Central memory CD8-positive, alpha-beta T cell (primary cell): ENCODE measurements at regions not wholly inside any gene's neighbourhood (a gene's known extent, or its start where the extent isn't known, plus 50 kb on each side); places are given as distances from the start of the nearest gene placed in this dataset.

ENCODE experiments used
- ATAC-seq: fragments of 150-1000 bp; cut with Tn5 transposase; replicated peaks from 2 replicates; pipeline ENCODE4 v1.10.0; 2022; ENCODE audit warnings: mild to moderate bottlenecking, moderate FRiP score, moderate number of reproducible peaks; ENCODE audit not compliant: poor library complexity, severe bottlenecking; ENCODE audit errors: extremely low read depth
- DNase-seq, 2 donors: peaks; one replicate each; pipeline ENCODE4 v3.0.0; 2021; ENCODE audit warnings: low spot score in 2 of 2
- H3K27ac Mint-ChIP-seq: one replicate; pipeline ENCODE4 v1.8.0; 2022; ENCODE audit warnings: low read depth, mild to moderate bottlenecking, moderate library complexity, mixed read lengths
- H3K27me3 Mint-ChIP-seq: one replicate; pipeline ENCODE4 v1.8.0; 2022; ENCODE audit warnings: mixed read lengths
- H3K36me3 Mint-ChIP-seq: one replicate; pipeline ENCODE4 v1.8.0; 2022; ENCODE audit warnings: mild to moderate bottlenecking, moderate library complexity, mixed read lengths; ENCODE audit not compliant: insufficient read depth
- H3K4me1 Mint-ChIP-seq: one replicate; pipeline ENCODE4 v1.8.0; 2022; ENCODE audit warnings: mixed read lengths
- H3K4me3 Mint-ChIP-seq: one replicate; pipeline ENCODE4 v1.8.0; 2022; ENCODE audit warnings: mild to moderate bottlenecking, moderate library complexity, mixed read lengths
- H3K9me3 Mint-ChIP-seq: one replicate; pipeline ENCODE4 v1.8.0; 2022; ENCODE audit warnings: mixed read lengths

- Mint-ChIP-seq H3K36me3 (peaks cover 2% of the 10 kb centered on the region), H3K4me1 (peaks cover 8% of the 10 kb centered on the region), H3K27ac (no peak overlapping the region), H3K4me3 (no peak overlapping the region), H3K9me3 (peaks cover 13% of the 10 kb centered on the region), H3K27me3 (peaks cover 50% of the 10 kb centered on the region)
- ATAC-seq (no peak), DNase-seq (no peak)
Observed at GRCh38 chr1:217140041-217140901, 417.0 kb upstream of the ESRRG start.

- ATAC-seq: no peak
- Mint-ChIP-seq H3K36me3 (peaks cover 2% of the 10 kb centered on the region), H3K4me1 (peaks cover 8% of the 10 kb centered on the region), H3K9me3 (peaks cover 7% of the 10 kb centered on the region), H3K27me3 (peaks cover 57% of the 10 kb centered on the region), H3K4me3 (no peak overlapping the region), H3K27ac (no peak overlapping the region)
- DNase-seq: no peak
Observed at GRCh38 chr1:217139513-217139912, 416.3 kb upstream of the ESRRG start.

GRCh38 chr1:217138799-217139466 lies 415.7 kb upstream of the ESRRG start:
- H3K4me1 Mint-ChIP-seq: peaks cover 8% of the 10 kb centered on the region
- peaks cover 62% of the 10 kb centered on the region for H3K27me3 Mint-ChIP-seq
- peaks cover 2% of the 10 kb centered on the region for H3K36me3 Mint-ChIP-seq
- peaks cover 7% of the 10 kb centered on the region for H3K9me3 Mint-ChIP-seq
- ATAC-seq (no peak), DNase-seq (no peak)
- no peak overlapping the region for H3K27ac Mint-ChIP-seq
- H3K4me3 Mint-ChIP-seq: no peak overlapping the region

GRCh38 chr1:217138173-217138765 lies 415.0 kb upstream of the ESRRG start:
- DNase-seq (no peak), ATAC-seq (no peak)
- no peak overlapping the region for H3K4me3 Mint-ChIP-seq
- peaks cover 67% of the 10 kb centered on the region for H3K27me3 Mint-ChIP-seq
- H3K4me1 Mint-ChIP-seq: peaks cover 8% of the 10 kb centered on the region
- no peak overlapping the region for H3K27ac Mint-ChIP-seq
- H3K9me3 Mint-ChIP-seq: peaks cover 13% of the 10 kb centered on the region
- H3K36me3 Mint-ChIP-seq: peaks cover 2% of the 10 kb centered on the region

- ATAC-seq (no peak), DNase-seq (no peak)
- peaks cover 67% of the 10 kb centered on the region for H3K27me3 Mint-ChIP-seq
- peaks cover 8% of the 10 kb centered on the region for H3K4me1 Mint-ChIP-seq
- H3K9me3 Mint-ChIP-seq: peaks cover 13% of the 10 kb centered on the region
- no peak overlapping the region for H3K4me3 Mint-ChIP-seq
- peaks cover 2% of the 10 kb centered on the region for H3K36me3 Mint-ChIP-seq
- H3K27ac Mint-ChIP-seq: no peak overlapping the region
Observed at GRCh38 chr1:217137210-217137881, 414.1 kb upstream of the ESRRG start.

- DNase-seq (no peak), ATAC-seq (no peak)
- Mint-ChIP-seq H3K36me3 (peaks cover 2% of the 10 kb centered on the region), H3K9me3 (peaks cover 13% of the 10 kb centered on the region), H3K4me1 (peaks cover 8% of the 10 kb centered on the region), H3K27ac (no peak overlapping the region), H3K4me3 (no peak overlapping the region), H3K27me3 (peaks cover 67% of the 10 kb centered on the region)
Observed at GRCh38 chr1:217136895-217137205, 413.6 kb upstream of the ESRRG start.

- H3K36me3 Mint-ChIP-seq: peaks cover 2% of the 10 kb centered on the region
- H3K4me3 Mint-ChIP-seq: no peak overlapping the region
- ATAC-seq: no peak
Observed at GRCh38 chr1:217135987-217136894, 413.0 kb upstream of the ESRRG start.

GRCh38 chr1:217135569-217135915 lies 412.3 kb upstream of the ESRRG start:
- DNase-seq (no peak), ATAC-seq (no peak)
- H3K9me3 Mint-ChIP-seq: peaks cover 10% of the 10 kb centered on the region
- H3K27ac Mint-ChIP-seq: no peak overlapping the region
- peaks cover 2% of the 10 kb centered on the region for H3K36me3 Mint-ChIP-seq
- H3K27me3 Mint-ChIP-seq: peaks cover 55% of the 10 kb centered on the region
- H3K4me3 Mint-ChIP-seq: no peak overlapping the region
- peaks cover 8% of the 10 kb centered on the region for H3K4me1 Mint-ChIP-seq

More at GRCh38 chr1:217135987-217136894, 413.0 kb upstream of the ESRRG start:
- DNase-seq: no peak
- Mint-ChIP-seq H3K9me3 (peaks cover 13% of the 10 kb centered on the region), H3K4me1 (peaks cover 8% of the 10 kb centered on the region), H3K27me3 (peaks cover 62% of the 10 kb centered on the region), H3K27ac (no peak overlapping the region)

GRCh38 chr1:217134857-217135568 lies 411.8 kb upstream of the ESRRG start:
- H3K9me3 Mint-ChIP-seq: peaks cover 10% of the 10 kb centered on the region
- peaks cover 8% of the 10 kb centered on the region for H3K4me1 Mint-ChIP-seq
- H3K27ac Mint-ChIP-seq: no peak overlapping the region
- ATAC-seq: no peak
- peaks cover 54% of the 10 kb centered on the region for H3K27me3 Mint-ChIP-seq
- H3K36me3 Mint-ChIP-seq: peaks cover 2% of the 10 kb centered on the region
- no peak overlapping the region for H3K4me3 Mint-ChIP-seq
- no peak for DNase-seq

GRCh38 chr1:217133958-217134856 lies 411.0 kb upstream of the ESRRG start:
- H3K27ac Mint-ChIP-seq: no peak overlapping the region
- H3K4me1 Mint-ChIP-seq: peaks cover 8% of the 10 kb centered on the region
- DNase-seq: no peak
- H3K4me3 Mint-ChIP-seq: no peak overlapping the region
- peaks cover 52% of the 10 kb centered on the region for H3K27me3 Mint-ChIP-seq
- H3K9me3 Mint-ChIP-seq: peaks cover 10% of the 10 kb centered on the region
- H3K36me3 Mint-ChIP-seq: peaks cover 2% of the 10 kb centered on the region
- ATAC-seq: no peak

- H3K27me3 Mint-ChIP-seq: peaks cover 40% of the 10 kb centered on the region
- no peak overlapping the region for H3K4me3 Mint-ChIP-seq
- peaks cover 10% of the 10 kb centered on the region for H3K9me3 Mint-ChIP-seq
- H3K4me1 Mint-ChIP-seq: peaks cover 8% of the 10 kb centered on the region
- ATAC-seq (no peak), DNase-seq (no peak)
- no peak overlapping the region for H3K27ac Mint-ChIP-seq
- peaks cover 2% of the 10 kb centered on the region for H3K36me3 Mint-ChIP-seq
Observed at GRCh38 chr1:217133092-217133491, 409.9 kb upstream of the ESRRG start.
